Fibroblast of lung (primary cell): ENCODE measurements at regions not wholly inside any gene's neighbourhood (a gene's known extent, or its start where the extent isn't known, plus 50 kb on each side); places are given as distances from the start of the nearest gene placed in this dataset.

Source experiments
- DNase-seq, 2 donors: peaks; one replicate each; pipeline versions ENCODE4 v3.0.0 to v3.0.0-alpha.2; 2010; ENCODE audit warnings: low read depth in 2 of 2
- H2AFZ ChIP-seq: 2 replicates; pipeline ENCODE4 v1.5.1; 2012; ENCODE audit warnings: low read length, control low read depth, inconsistent platforms
- H3K27ac ChIP-seq: 2 replicates; pipeline ENCODE4 v1.5.1; 2011; ENCODE audit warnings: low read length, control low read depth; ENCODE audit not compliant: insufficient read depth
- H3K27me3 ChIP-seq: 2 replicates; pipeline ENCODE4 v1.5.1; 2011; ENCODE audit warnings: mild to moderate bottlenecking, low read length; ENCODE audit not compliant: control insufficient read depth, insufficient read depth
- H3K36me3 ChIP-seq: 2 replicates; pipeline ENCODE4 v1.5.1; 2011; ENCODE audit warnings: low read length; ENCODE audit not compliant: control insufficient read depth, insufficient read depth
- H3K4me1 ChIP-seq: 2 replicates; pipeline ENCODE4 v1.5.1; 2011; ENCODE audit warnings: low read length; ENCODE audit not compliant: control insufficient read depth, insufficient read depth; ENCODE audit errors: extremely low read depth
- H3K4me2 ChIP-seq: 2 replicates; pipeline ENCODE4 v1.5.1; 2011; ENCODE audit warnings: low read length, control low read depth; ENCODE audit not compliant: insufficient read depth; ENCODE audit errors: extremely low read depth
- H3K4me3 ChIP-seq, 4 experiments: fragments of 200-600 bp in 1 of 4; sonication (generic) in 1 of 4; replicated peaks in 1 of 4; 2 replicates each; pipeline ENCODE4 v1.5.1; 2011 to 2016; ENCODE audit warnings: low read length in 4 of 4, low read depth in 3 of 4, mild to moderate bottlenecking in 3 of 4, control low read depth in 2 of 4, inconsistent platforms in 1 of 4, mixed read lengths in 1 of 4; ENCODE audit not compliant: insufficient read depth in 1 of 4; ENCODE audit errors: control extremely low read depth in 1 of 4
- H3K79me2 ChIP-seq: 2 replicates; pipeline ENCODE4 v1.5.1; 2012; ENCODE audit warnings: mild to moderate bottlenecking, low read length, inconsistent platforms; ENCODE audit not compliant: control insufficient read depth, insufficient read depth
- H3K9ac ChIP-seq: 2 replicates; pipeline ENCODE4 v1.5.1; 2011; ENCODE audit warnings: mild to moderate bottlenecking, low read length, control low read depth; ENCODE audit not compliant: insufficient read depth
- H3K9me3 ChIP-seq: 2 replicates; pipeline ENCODE4 v1.5.1; 2012; ENCODE audit warnings: low read depth, low read length; ENCODE audit not compliant: control insufficient read depth, insufficient read depth
- H4K20me1 ChIP-seq: 2 replicates; pipeline ENCODE4 v1.5.1; 2011; ENCODE audit warnings: low read length; ENCODE audit not compliant: control insufficient read depth, insufficient read depth; ENCODE audit errors: extremely low read depth
- EZH2 ChIP-seq: IDR thresholded peaks from 2 replicates; pipeline ENCODE4 v1.5.1; 2012; ENCODE audit warnings: low read length, control low read depth, mild to moderate bottlenecking; ENCODE audit errors: missing control alignments
- TF ChIP-seq, protein P1 (sequence below), 2 donors: IDR thresholded peaks in 1 of 2; conservative IDR thresholded peaks in 1 of 2; 1 replicate in 1 of 2; 2 replicates in 1 of 2; pipeline ENCODE4 v1.5.1; 2011 to 2012; ENCODE audit warnings: low read length in 2 of 2, control low read depth in 1 of 2, inconsistent platforms in 1 of 2, low read depth in 1 of 2, mild to moderate bottlenecking in 1 of 2

DNA sequence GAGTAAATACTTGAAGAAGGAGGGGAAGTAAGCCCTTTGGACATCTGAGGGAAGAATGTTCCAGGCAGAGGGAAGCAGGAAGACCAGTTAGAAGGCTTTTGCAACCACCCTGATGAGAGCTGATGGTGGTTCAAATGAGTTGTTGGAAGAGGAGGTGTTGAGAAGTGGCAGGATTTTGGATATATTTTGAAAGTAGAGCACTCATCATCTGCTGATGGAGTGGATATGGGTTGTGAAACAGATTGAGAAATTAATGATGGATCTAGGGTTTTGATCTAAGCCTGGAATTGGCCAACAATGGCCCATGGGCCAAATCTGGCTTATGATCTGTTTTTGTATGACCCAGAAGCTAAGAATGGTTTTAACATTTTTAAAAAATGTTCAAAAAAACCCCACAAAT is 230.7 kb downstream of the NDFIP2 start:
- no peaks in the 10 kb centered on the region for H4K20me1 ChIP-seq
- no peak overlapping the region for H3K9ac ChIP-seq
- no peaks in the 10 kb centered on the region for H3K4me1 ChIP-seq
- H3K4me3 ChIP-seq: no peak overlapping the region
- H3K4me2 ChIP-seq: no peak overlapping the region
- H3K27ac ChIP-seq: no peak overlapping the region
- no peak for DNase-seq
- H2AFZ ChIP-seq: no peak overlapping the region
- TF ChIP-seq EZH2: no peak
- TF ChIP-seq, protein P1, sequence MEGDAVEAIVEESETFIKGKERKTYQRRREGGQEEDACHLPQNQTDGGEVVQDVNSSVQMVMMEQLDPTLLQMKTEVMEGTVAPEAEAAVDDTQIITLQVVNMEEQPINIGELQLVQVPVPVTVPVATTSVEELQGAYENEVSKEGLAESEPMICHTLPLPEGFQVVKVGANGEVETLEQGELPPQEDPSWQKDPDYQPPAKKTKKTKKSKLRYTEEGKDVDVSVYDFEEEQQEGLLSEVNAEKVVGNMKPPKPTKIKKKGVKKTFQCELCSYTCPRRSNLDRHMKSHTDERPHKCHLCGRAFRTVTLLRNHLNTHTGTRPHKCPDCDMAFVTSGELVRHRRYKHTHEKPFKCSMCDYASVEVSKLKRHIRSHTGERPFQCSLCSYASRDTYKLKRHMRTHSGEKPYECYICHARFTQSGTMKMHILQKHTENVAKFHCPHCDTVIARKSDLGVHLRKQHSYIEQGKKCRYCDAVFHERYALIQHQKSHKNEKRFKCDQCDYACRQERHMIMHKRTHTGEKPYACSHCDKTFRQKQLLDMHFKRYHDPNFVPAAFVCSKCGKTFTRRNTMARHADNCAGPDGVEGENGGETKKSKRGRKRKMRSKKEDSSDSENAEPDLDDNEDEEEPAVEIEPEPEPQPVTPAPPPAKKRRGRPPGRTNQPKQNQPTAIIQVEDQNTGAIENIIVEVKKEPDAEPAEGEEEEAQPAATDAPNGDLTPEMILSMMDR (conservative IDR thresholded peaks at IDR 0.05 in 1 of 2, IDR thresholded peaks at IDR 0.05 in 1 of 2; ENCODE audit: low read depth in 1 of 2, low read length in 2 of 2): no peak
- no peaks in the 10 kb centered on the region for H3K79me2 ChIP-seq
- H3K9me3 ChIP-seq: no peaks in the 10 kb centered on the region
- no peaks in the 10 kb centered on the region for H3K36me3 ChIP-seq
- H3K27me3 ChIP-seq: no peaks in the 10 kb centered on the region

GRCh38 chr13:79710376-79710775 is 229.4 kb downstream of the NDFIP2 start:
- Histone ChIP-seq H3K9me3 (no peaks in the 10 kb centered on the region), H3K9ac (no peak overlapping the region), H3K27me3 (no peaks in the 10 kb centered on the region), H3K79me2 (no peaks in the 10 kb centered on the region), H3K27ac (no peak overlapping the region), H3K36me3 (no peaks in the 10 kb centered on the region), H2AFZ (no peak overlapping the region), H3K4me1 (no peaks in the 10 kb centered on the region), H4K20me1 (no peaks in the 10 kb centered on the region), H3K4me3 (no peak overlapping the region), H3K4me2 (no peak overlapping the region)
- no peak for TF ChIP-seq EZH2
- TF ChIP-seq, protein P1 (conservative IDR thresholded peaks at IDR 0.05 in 1 of 2, IDR thresholded peaks at IDR 0.05 in 1 of 2; ENCODE audit: low read depth in 1 of 2, low read length in 2 of 2): no peak
- DNase-seq: peak; percentile 36 to 51

DNA sequence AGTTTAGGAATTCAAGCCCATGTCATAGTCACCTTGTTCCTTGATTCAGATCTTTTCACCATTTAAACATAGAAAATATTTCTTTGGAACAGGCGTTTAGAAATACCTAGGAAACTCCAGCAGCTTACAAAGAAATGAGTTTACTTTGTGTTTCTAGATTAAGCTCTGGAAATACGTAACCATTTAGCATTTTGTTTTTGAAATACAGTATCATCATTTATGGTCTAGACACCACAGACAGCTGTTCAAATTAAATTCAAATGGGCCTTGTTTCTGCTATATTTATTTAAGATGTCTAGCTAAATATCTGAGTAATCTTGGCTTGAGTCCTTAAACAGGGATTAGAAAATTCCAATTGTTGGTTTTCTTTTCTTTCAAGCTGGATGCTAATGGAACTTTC is 228.5 kb downstream of the NDFIP2 start:
- Histone ChIP-seq H4K20me1 (no peaks in the 10 kb centered on the region), H3K79me2 (no peaks in the 10 kb centered on the region), H3K9ac (no peak overlapping the region), H2AFZ (no peak overlapping the region), H3K36me3 (no peaks in the 10 kb centered on the region), H3K4me3 (no peak overlapping the region), H3K4me2 (no peak overlapping the region), H3K4me1 (no peaks in the 10 kb centered on the region), H3K27ac (no peak overlapping the region), H3K9me3 (no peaks in the 10 kb centered on the region), H3K27me3 (no peaks in the 10 kb centered on the region)
- peak; percentile 30 to 77 for DNase-seq
- no peak for TF ChIP-seq EZH2
- TF ChIP-seq, protein P1 (conservative IDR thresholded peaks at IDR 0.05 in 1 of 2, IDR thresholded peaks at IDR 0.05 in 1 of 2; ENCODE audit: low read depth in 1 of 2, low read length in 2 of 2): no peak
